ENCODE measurements at regions not wholly inside any gene's neighbourhood (a gene's known extent, or its start where the extent isn't known, plus 50 kb on each side); places are given as distances from the start of the nearest gene placed in this dataset.

- no peak for DNase-seq (ENCODE audit: low read depth)
- TF ChIP-seq CTCF (IDR thresholded peaks at IDR 0.05; ENCODE audit: insufficient read depth, low read depth, low read length): no peak
- H3K4me3 ChIP-seq (ENCODE audit: low read depth, low read length): no peak overlapping the region
Observed at GRCh38 chr1:190608282-190608681, 130.6 kb upstream of the BRINP3 start.

- TF ChIP-seq CTCF (IDR thresholded peaks at IDR 0.05; ENCODE audit: insufficient read depth, low read depth, low read length): no peak
- DNase-seq (ENCODE audit: low read depth): no peak
- H3K4me3 ChIP-seq (ENCODE audit: low read depth, low read length): no peak overlapping the region
Observed at GRCh38 chr1:190615818-190616217, 138.2 kb upstream of the BRINP3 start.

GRCh38 chr1:190616235-190616634 is 138.6 kb upstream of the BRINP3 start:
- DNase-seq (ENCODE audit: low read depth): no peak
- no peak for TF ChIP-seq CTCF (IDR thresholded peaks at IDR 0.05; ENCODE audit: insufficient read depth, low read depth, low read length)
- H3K4me3 ChIP-seq (ENCODE audit: low read depth, low read length): no peak overlapping the region

GRCh38 chr1:190619724-190620123 is 142.1 kb upstream of the BRINP3 start:
- DNase-seq (ENCODE audit: low read depth): no peak
- TF ChIP-seq CTCF (IDR thresholded peaks at IDR 0.05; ENCODE audit: insufficient read depth, low read depth, low read length): no peak
- H3K4me3 ChIP-seq (ENCODE audit: low read depth, low read length): no peak overlapping the region

DNA sequence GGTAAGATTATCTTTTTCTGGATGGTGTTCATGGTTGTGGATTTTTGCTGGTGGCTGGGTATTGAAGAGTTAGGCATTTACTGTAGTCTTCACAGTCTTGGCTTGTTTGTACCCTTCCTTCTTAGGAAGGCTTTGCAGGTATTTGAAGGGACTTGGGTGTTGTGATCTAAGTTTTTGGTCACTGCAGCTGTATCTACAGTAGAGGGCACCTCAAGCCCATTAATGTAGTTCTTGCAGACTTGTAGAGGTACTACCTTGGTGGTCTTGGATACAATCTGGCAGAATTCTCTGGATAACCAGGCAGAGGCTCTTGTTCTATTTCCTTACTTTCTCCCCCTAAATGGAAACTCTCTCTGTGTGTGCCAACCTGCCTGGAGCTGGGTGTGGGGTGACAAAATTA is 155.8 kb upstream of the BRINP3 start:
- TF ChIP-seq CTCF (IDR thresholded peaks at IDR 0.05; ENCODE audit: insufficient read depth, low read depth, low read length): no peak
- DNase-seq (ENCODE audit: low read depth): no peak
- no peak overlapping the region for H3K4me3 ChIP-seq (ENCODE audit: low read depth, low read length)

GRCh38 chr1:190634134-190634533 is 156.5 kb upstream of the BRINP3 start:
- H3K4me3 ChIP-seq (ENCODE audit: low read depth, low read length): no peak overlapping the region
- no peak for TF ChIP-seq CTCF (IDR thresholded peaks at IDR 0.05; ENCODE audit: insufficient read depth, low read depth, low read length)
- DNase-seq (ENCODE audit: low read depth): no peak

GRCh38 chr1:190649553-190649952 is 171.9 kb upstream of the BRINP3 start:
- no peak for DNase-seq (ENCODE audit: low read depth)
- TF ChIP-seq CTCF (IDR thresholded peaks at IDR 0.05; ENCODE audit: insufficient read depth, low read depth, low read length): no peak
- no peak overlapping the region for H3K4me3 ChIP-seq (ENCODE audit: low read depth, low read length)
